PC-9 (cell line): ENCODE measurements at regions not wholly inside any gene's neighbourhood (a gene's known extent, or its start where the extent isn't known, plus 50 kb on each side); places are given as distances from the start of the nearest gene placed in this dataset.

Source experiments
- BruUV-seq: library from RNA; stranded (reverse); fragments of 400-500 nt; replicated peaks from 2 replicates; lab custom pipeline; 2021; lab: Mats Ljungman, UMichigan
- CTCF ChIA-PET: fragments of 300-600 bp; sonication (Branson Sonifier 250); formaldehyde crosslinking; loops from one replicate; lab custom pipeline; 2022; ENCODE audit warnings: antibody characterized with exemption; lab: Charles Lee
- POLR2A ChIA-PET: fragments of 300-600 bp; sonication (Branson Sonifier 250); formaldehyde crosslinking; loops from one replicate; lab custom pipeline; 2022; ENCODE audit warnings: antibody characterized with exemption; ENCODE audit not compliant: unreplicated experiment; lab: Charles Lee
- DNase-seq, 2 experiments: peaks; one replicate each; pipeline versions ENCODE4 v3.0.0 to v3.0.0-alpha.2; 2015 to 2022; ENCODE audit warnings: mixed read lengths in 1 of 2
- H2AFZ ChIP-seq: fragments of 200-600 bp; sonication (generic); 2 replicates; pipeline ENCODE4 v1.8.1; 2017; ENCODE audit warnings: antibody characterized with exemption
- H3F3A ChIP-seq: fragments of 200-600 bp; sonication (generic); 2 replicates; pipeline ENCODE4 v1.8.1; 2017; ENCODE audit warnings: antibody characterized with exemption, mild to moderate bottlenecking, low read depth; ENCODE audit not compliant: insufficient read depth
- H3K27ac ChIP-seq: fragments of 200-600 bp; sonication (generic); 2 replicates; pipeline ENCODE4 v1.6.1; 2016; ENCODE audit warnings: mixed run types
- H3K27me3 ChIP-seq: fragments of 200-600 bp; sonication (generic); 2 replicates; pipeline ENCODE4 v1.6.1; 2016; ENCODE audit warnings: low read depth, mixed run types; ENCODE audit not compliant: insufficient read depth
- H3K36me3 ChIP-seq: fragments of 200-600 bp; sonication (generic); 2 replicates; pipeline ENCODE4 v1.6.1; 2016; ENCODE audit warnings: low read depth, mixed run types
- H3K4me1 ChIP-seq: fragments of 200-600 bp; sonication (generic); replicated peaks from 2 replicates; pipeline ENCODE4 v1.6.1; 2016; ENCODE audit warnings: mixed run types; ENCODE audit not compliant: insufficient read depth
- H3K4me2 ChIP-seq: fragments of 200-600 bp; sonication (generic); 2 replicates; pipeline ENCODE4 v1.6.1; 2017; ENCODE audit warnings: mixed run types
- H3K4me3 ChIP-seq: fragments of 200-600 bp; sonication (generic); 2 replicates; pipeline ENCODE4 v1.6.1; 2016; ENCODE audit warnings: mixed run types
- H3K79me2 ChIP-seq: fragments of 200-600 bp; sonication (generic); 2 replicates; pipeline ENCODE4 v1.6.1; 2017; ENCODE audit warnings: low read depth, mixed run types
- H3K9me2 ChIP-seq: fragments of 200-600 bp; sonication (generic); 2 replicates; pipeline ENCODE4 v1.8.1; 2017; ENCODE audit warnings: mild to moderate bottlenecking; ENCODE audit not compliant: insufficient read depth
- H3K9me3 ChIP-seq: fragments of 200-600 bp; sonication (generic); 2 replicates; pipeline ENCODE4 v1.8.1; 2016; ENCODE audit warnings: low read depth; ENCODE audit not compliant: insufficient read depth
- H4K20me1 ChIP-seq: fragments of 200-600 bp; sonication (generic); 2 replicates; pipeline ENCODE4 v1.8.1; 2017; ENCODE audit not compliant: insufficient read depth
- EZH2 ChIP-seq: fragments of 200-600 bp; sonication (generic); IDR thresholded peaks from 2 replicates; pipeline ENCODE4 v1.8.0; 2017; ENCODE audit warnings: antibody characterized with exemption, low read depth
- intact Hi-C: fragments of 100-400 bp; cut with micrococcal nuclease; formaldehyde crosslinking; loops from one replicate; pipeline ENCODE4 v1.10.0; 2022; ENCODE audit not compliant: unreplicated experiment
- TF ChIP-seq, protein P1 (sequence below): fragments of 200-600 bp; sonication (generic); conservative IDR thresholded peaks from 2 replicates; pipeline ENCODE4 v1.6.1; 2017; ENCODE audit warnings: mixed run types, antibody characterized with exemption, mild to moderate bottlenecking, moderate library complexity

GRCh38 chr11:38305682-38306081 lies 1707.6 kb upstream of the RAG2 start:
- POLR2A ChIA-PET = no interaction called here

GRCh38 chr11:38304926-38305325 lies 1706.9 kb upstream of the RAG2 start:
- no peaks in the 10 kb centered on the region for H3F3A ChIP-seq
- no peaks in the 10 kb centered on the region for H3K79me2 ChIP-seq
- TF ChIP-seq, protein P1, sequence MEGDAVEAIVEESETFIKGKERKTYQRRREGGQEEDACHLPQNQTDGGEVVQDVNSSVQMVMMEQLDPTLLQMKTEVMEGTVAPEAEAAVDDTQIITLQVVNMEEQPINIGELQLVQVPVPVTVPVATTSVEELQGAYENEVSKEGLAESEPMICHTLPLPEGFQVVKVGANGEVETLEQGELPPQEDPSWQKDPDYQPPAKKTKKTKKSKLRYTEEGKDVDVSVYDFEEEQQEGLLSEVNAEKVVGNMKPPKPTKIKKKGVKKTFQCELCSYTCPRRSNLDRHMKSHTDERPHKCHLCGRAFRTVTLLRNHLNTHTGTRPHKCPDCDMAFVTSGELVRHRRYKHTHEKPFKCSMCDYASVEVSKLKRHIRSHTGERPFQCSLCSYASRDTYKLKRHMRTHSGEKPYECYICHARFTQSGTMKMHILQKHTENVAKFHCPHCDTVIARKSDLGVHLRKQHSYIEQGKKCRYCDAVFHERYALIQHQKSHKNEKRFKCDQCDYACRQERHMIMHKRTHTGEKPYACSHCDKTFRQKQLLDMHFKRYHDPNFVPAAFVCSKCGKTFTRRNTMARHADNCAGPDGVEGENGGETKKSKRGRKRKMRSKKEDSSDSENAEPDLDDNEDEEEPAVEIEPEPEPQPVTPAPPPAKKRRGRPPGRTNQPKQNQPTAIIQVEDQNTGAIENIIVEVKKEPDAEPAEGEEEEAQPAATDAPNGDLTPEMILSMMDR = no peak
- H3K27me3 ChIP-seq = no peaks in the 10 kb centered on the region
- no peak overlapping the region for H3K27ac ChIP-seq
- H3K4me1 ChIP-seq = no peaks in the 10 kb centered on the region
- no peak for DNase-seq
- H3K36me3 ChIP-seq = no peaks in the 10 kb centered on the region
- intact Hi-C loops = no loop called here
- H4K20me1 ChIP-seq = no peaks in the 10 kb centered on the region
- H3K4me3 ChIP-seq = no peak overlapping the region
- no peak overlapping the region for H2AFZ ChIP-seq
- CTCF ChIA-PET = no interaction called here
- POLR2A ChIA-PET = no interaction called here
- no peak overlapping the region for H3K4me2 ChIP-seq
- peaks cover 6% of the 10 kb centered on the region; the same call in 1 of the 2 replicates for H3K9me3 ChIP-seq
- H3K9me2 ChIP-seq = no peaks in the 10 kb centered on the region; the same call in 1 of the 2 replicates
- no TSS peak for BruUV-seq

More at GRCh38 chr11:38305682-38306081, 1707.6 kb upstream of the RAG2 start:
- no peaks in the 10 kb centered on the region for H4K20me1 ChIP-seq
- no peaks in the 10 kb centered on the region for H3F3A ChIP-seq
- H3K4me3 ChIP-seq = no peak overlapping the region
- no peak for TF ChIP-seq EZH2
- TF ChIP-seq, protein P1 = no peak
- H3K9me2 ChIP-seq = no peaks in the 10 kb centered on the region; the same call in 1 of the 2 replicates
- H3K27me3 ChIP-seq = no peaks in the 10 kb centered on the region
- H2AFZ ChIP-seq = no peak overlapping the region
- no peaks in the 10 kb centered on the region for H3K4me1 ChIP-seq
- no peak overlapping the region for H3K4me2 ChIP-seq
- no TSS peak for BruUV-seq
- intact Hi-C loops = no loop called here
- H3K9me3 ChIP-seq = peaks cover 6% of the 10 kb centered on the region; the same call in 1 of the 2 replicates
- CTCF ChIA-PET = no interaction called here
- no peaks in the 10 kb centered on the region for H3K36me3 ChIP-seq
- H3K27ac ChIP-seq = no peak overlapping the region
- DNase-seq = no peak
- H3K79me2 ChIP-seq = no peaks in the 10 kb centered on the region

GRCh38 chr11:38302564-38302963 lies 1704.5 kb upstream of the RAG2 start:
- DNase-seq = no peak
- TF ChIP-seq, protein P1 = no peak
- TF ChIP-seq EZH2 = no peak

More at GRCh38 chr11:38302564-38302963, 1704.5 kb upstream of the RAG2 start:
- Histone ChIP-seq H3K4me1 (no peaks in the 10 kb centered on the region), H3K9me2 (no peaks in the 10 kb centered on the region), H3K9me3 (no peaks in the 10 kb centered on the region), H3K79me2 (no peaks in the 10 kb centered on the region), H3K36me3 (no peaks in the 10 kb centered on the region), H4K20me1 (no peaks in the 10 kb centered on the region), H3K4me2 (no peak overlapping the region), H3K27me3 (no peaks in the 10 kb centered on the region), H2AFZ (no peak overlapping the region), H3K27ac (no peak overlapping the region), H3K4me3 (no peak overlapping the region), H3F3A (no peaks in the 10 kb centered on the region)
- intact Hi-C loops = no loop called here
- POLR2A ChIA-PET = no interaction called here
- BruUV-seq = no TSS peak
- CTCF ChIA-PET = no interaction called here
